ENCODE measurements at regions not wholly inside any gene's neighbourhood (a gene's known extent, or its start where the extent isn't known, plus 50 kb on each side); places are given as distances from the start of the nearest gene placed in this dataset.
A peak's percentile ranks its signal among the peaks of the same experiment; 100 is the strongest.

DNA sequence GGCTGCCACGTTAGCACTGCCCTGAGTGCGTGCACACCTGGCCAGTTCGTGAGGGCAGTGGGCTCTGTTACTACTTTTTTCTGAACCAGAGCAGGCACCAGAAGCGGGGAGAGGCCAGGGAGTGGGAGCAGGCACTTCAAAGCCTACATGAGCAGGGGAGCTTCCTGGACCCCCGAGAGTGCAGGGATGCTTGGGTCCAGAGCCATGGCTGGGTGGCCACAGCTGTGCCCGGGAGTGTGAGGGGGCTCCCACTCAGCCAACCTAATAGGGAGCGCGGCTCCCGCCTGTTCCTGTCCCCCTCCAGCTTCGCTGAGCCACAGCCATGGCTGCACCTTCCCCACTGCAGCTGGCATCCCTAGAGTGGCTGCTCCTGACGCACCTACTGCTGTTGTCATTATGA is 1423.3 kb downstream of the SI start (continued):
- TF ChIP-seq ZBTB1 (CRISPR knock-in tag; IDR thresholded peaks at IDR 0.05; ENCODE audit: borderline replicate concordance, low read depth) = no peak

DNA sequence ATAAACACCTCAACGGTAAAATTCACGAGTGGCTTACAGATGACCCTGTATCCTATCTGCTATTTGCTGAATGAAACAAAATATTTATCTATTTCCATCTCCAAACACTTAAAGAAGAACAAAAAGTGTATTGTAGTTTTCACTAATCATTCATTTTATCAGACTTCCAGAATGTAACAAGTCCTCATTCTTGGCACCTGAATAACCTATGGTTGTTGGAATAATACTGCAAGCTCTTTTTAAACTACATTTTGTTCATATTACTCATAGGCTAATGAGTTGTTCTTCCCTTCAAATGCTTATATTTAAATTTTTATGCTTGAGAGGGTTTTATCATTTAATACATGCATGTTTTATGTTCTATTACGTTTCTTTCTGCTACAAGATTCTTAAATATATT is 1434.1 kb downstream of the SI start:
- no peaks in the 10 kb centered on the region for H3K9me1 ChIP-seq (ENCODE audit: control insufficient read depth, insufficient read depth, low read length)
- intact Hi-C loops (cut with micrococcal nuclease) (no loop called here), in situ Hi-C loops (cut with MboI) (no loop called here)
- H3K27ac ChIP-seq (ENCODE audit: extremely low read depth, low read depth, low read length) = no peak overlapping the region
- H3K4me2 ChIP-seq (ENCODE audit: insufficient read depth, low read length) = no peak overlapping the region
- no peaks in the 10 kb centered on the region for H3K9me3 ChIP-seq (replicated peaks; ENCODE audit: control insufficient read depth, insufficient read depth, low read depth, low read length)
- H3K4me3 ChIP-seq = no peak overlapping the region
- DNase-seq (ENCODE audit: extremely low read depth in 1 of 4, low spot score in 3 of 4) = no peak
- no peaks in the 10 kb centered on the region for H3K79me2 ChIP-seq (ENCODE audit: control insufficient read depth, insufficient read depth, low read length)
- H3K36me3 ChIP-seq (ENCODE audit: control insufficient read depth, insufficient read depth, low read length) = no peaks in the 10 kb centered on the region
- FAIRE-seq = no peak
- CTCF ChIA-PET (ENCODE audit: low intra/inter-chr PET ratio) = no interaction called here
- H2AFZ ChIP-seq (ENCODE audit: low read depth, low read length) = no peak overlapping the region
- H3K4me1 ChIP-seq (replicated peaks in 1 of 2; ENCODE audit: control insufficient read depth in 2 of 2, insufficient read depth in 2 of 2, low read length in 2 of 2) = no peaks in the 10 kb centered on the region
- BruUV-seq (replicated peaks) = no TSS peak
- 23% methylated on average over 3 of the region's 3 CpGs for WGBS (ENCODE audit: insufficient coverage, low coverage, missing lambda C conversion rate)
- no peaks in the 10 kb centered on the region for H3K27me3 ChIP-seq (ENCODE audit: control insufficient read depth in 2 of 2, insufficient read depth in 2 of 2, low read length in 2 of 2)
- H3K9ac ChIP-seq (ENCODE audit: insufficient read depth in 1 of 2, low read depth in 2 of 2, low read length in 2 of 2) = no peak overlapping the region
- TF ChIP-seq SAFB2 (IDR thresholded peaks at IDR 0.05; ENCODE audit: borderline replicate concordance, low read depth, low read length, severe bottlenecking) = no peak
- POLR2A ChIA-PET = no interaction called here
- ATAC-seq = no peak
- no peaks in the 10 kb centered on the region for H4K20me1 ChIP-seq (replicated peaks; ENCODE audit: control insufficient read depth, insufficient read depth, low read length)

DNA sequence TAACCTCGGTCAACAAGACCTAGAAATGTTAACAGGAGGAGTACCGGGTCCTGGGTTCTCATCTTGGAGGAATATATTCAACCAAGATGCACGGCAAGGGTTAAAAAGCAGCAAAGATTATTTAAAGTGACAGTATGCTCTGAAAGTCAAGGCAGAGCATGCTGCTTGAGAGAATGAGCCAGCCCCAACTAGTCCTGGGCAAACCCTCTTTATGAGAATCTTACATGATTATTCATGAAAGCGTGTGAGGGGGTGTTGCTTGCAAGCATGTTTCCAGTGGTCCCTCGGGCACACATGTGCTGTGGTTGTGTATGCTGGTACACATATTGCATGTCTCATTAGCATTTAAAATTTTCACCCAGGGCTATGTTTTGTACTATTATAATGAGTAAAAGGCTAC is 1445.6 kb downstream of the SI start:
- Histone ChIP-seq H2AFZ (ENCODE audit: low read depth, low read length) (no peak overlapping the region), H3K4me1 (replicated peaks in 1 of 2; ENCODE audit: control insufficient read depth in 2 of 2, insufficient read depth in 2 of 2, low read length in 2 of 2) (no peaks in the 10 kb centered on the region), H3K4me3 (no peak overlapping the region), H4K20me1 (replicated peaks; ENCODE audit: control insufficient read depth, insufficient read depth, low read length) (no peaks in the 10 kb centered on the region), H3K4me2 (ENCODE audit: insufficient read depth, low read length) (no peak overlapping the region), H3K27ac (ENCODE audit: extremely low read depth, low read depth, low read length) (no peak overlapping the region), H3K9me1 (ENCODE audit: control insufficient read depth, insufficient read depth, low read length) (no peaks in the 10 kb centered on the region), H3K79me2 (ENCODE audit: control insufficient read depth, insufficient read depth, low read length) (no peaks in the 10 kb centered on the region), H3K9me3 (replicated peaks; ENCODE audit: control insufficient read depth, insufficient read depth, low read depth, low read length) (no peaks in the 10 kb centered on the region; the same call in 1 of the 2 replicates), H3K9ac (ENCODE audit: insufficient read depth in 1 of 2, low read depth in 2 of 2, low read length in 2 of 2) (no peak overlapping the region), H3K27me3 (ENCODE audit: control insufficient read depth in 2 of 2, insufficient read depth in 2 of 2, low read length in 2 of 2) (no peaks in the 10 kb centered on the region), H3K36me3 (ENCODE audit: control insufficient read depth, insufficient read depth, low read length) (no peaks in the 10 kb centered on the region)
- FAIRE-seq (no peak), ATAC-seq (peak; percentile 61), DNase-seq (ENCODE audit: extremely low read depth in 1 of 4, low spot score in 3 of 4) (peak in 1 of 4 experiments; percentile 1)
- TF ChIP-seq, protein P1, sequence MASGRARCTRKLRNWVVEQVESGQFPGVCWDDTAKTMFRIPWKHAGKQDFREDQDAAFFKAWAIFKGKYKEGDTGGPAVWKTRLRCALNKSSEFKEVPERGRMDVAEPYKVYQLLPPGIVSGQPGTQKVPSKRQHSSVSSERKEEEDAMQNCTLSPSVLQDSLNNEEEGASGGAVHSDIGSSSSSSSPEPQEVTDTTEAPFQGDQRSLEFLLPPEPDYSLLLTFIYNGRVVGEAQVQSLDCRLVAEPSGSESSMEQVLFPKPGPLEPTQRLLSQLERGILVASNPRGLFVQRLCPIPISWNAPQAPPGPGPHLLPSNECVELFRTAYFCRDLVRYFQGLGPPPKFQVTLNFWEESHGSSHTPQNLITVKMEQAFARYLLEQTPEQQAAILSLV (tag; IDR thresholded peaks at IDR 0.05) = no peak
- peak; percentile 71; the same call in 1 of the 2 replicates for TF ChIP-seq ZFP91 (CRISPR knock-in tag; IDR thresholded peaks at IDR 0.05)
- POLR2A ChIA-PET = no interaction called here
- CTCF ChIA-PET (ENCODE audit: low intra/inter-chr PET ratio) = no interaction called here
- intact Hi-C loops (cut with micrococcal nuclease) = no loop called here
- in situ Hi-C loops (cut with MboI) = no loop called here
- WGBS (ENCODE audit: insufficient coverage, low coverage, missing lambda C conversion rate) = 2% methylated on average over 5 of the region's 5 CpGs
- no TSS peak for BruUV-seq (replicated peaks)
